ENCODE measurements at regions not wholly inside any gene's neighbourhood (a gene's known extent, or its start where the extent isn't known, plus 50 kb on each side); places are given as distances from the start of the nearest gene placed in this dataset.

GRCh38 chr6:78577585-78577984 is 289.8 kb upstream of the IRAK1BP1 start:
- H3K36me3 ChIP-seq (ENCODE audit: low read depth), result no peaks in the 10 kb centered on the region
- no peaks in the 10 kb centered on the region for H4K20me1 ChIP-seq (ENCODE audit: insufficient read depth)
- H3K4me2 ChIP-seq (ENCODE audit: unreplicated experiment), result no peak overlapping the region
- H3K9ac ChIP-seq, result no peak overlapping the region
- in situ Hi-C loops (cut with MboI), result no loop called here
- no peak for TF ChIP-seq EZH2 (IDR thresholded peaks at IDR 0.05; ENCODE audit: insufficient read depth, poor library complexity, severe bottlenecking)
- no peak for TF ChIP-seq EZH2phosphoT487 (IDR thresholded peaks at IDR 0.05; ENCODE audit: insufficient read depth, low read depth)
- no peaks in the 10 kb centered on the region; the same call in 1 of the 2 replicates for H3K9me2 ChIP-seq (ENCODE audit: insufficient read depth)
- 89 to 97% methylated on average over 1 of the region's 1 CpG for WGBS, 2 experiments (ENCODE audit: low coverage in 1 of 2, low lambda C conversion rate in 2 of 2, missing lambda C conversion rate in 2 of 2)
- H3K4me1 ChIP-seq (ENCODE audit: insufficient read depth), result peaks cover 8% of the 10 kb centered on the region
- no peak for DNase-seq
- H3K9me3 ChIP-seq (ENCODE audit: low read depth), result no peaks in the 10 kb centered on the region
- H2AFZ ChIP-seq, result no peak overlapping the region
- no peaks in the 10 kb centered on the region; the same call in 1 of the 2 replicates for H3F3A ChIP-seq (ENCODE audit: insufficient read depth)
- no peak overlapping the region for H3K27ac ChIP-seq
- no peak overlapping the region for H3K4me3 ChIP-seq
- no peaks in the 10 kb centered on the region for H3K27me3 ChIP-seq (replicated peaks; ENCODE audit: insufficient read depth)
- no peaks in the 10 kb centered on the region for H3K79me2 ChIP-seq (ENCODE audit: insufficient read depth)

GRCh38 chr6:78578430-78578829 is 288.9 kb upstream of the IRAK1BP1 start:
- Histone ChIP-seq H2AFZ (no peak overlapping the region), H4K20me1 (ENCODE audit: insufficient read depth) (no peaks in the 10 kb centered on the region), H3K9me2 (ENCODE audit: insufficient read depth) (no peaks in the 10 kb centered on the region; the same call in 1 of the 2 replicates), H3K4me3 (no peak overlapping the region), H3K27ac (no peak overlapping the region), H3K4me1 (ENCODE audit: insufficient read depth) (peaks cover 8% of the 10 kb centered on the region), H3K27me3 (replicated peaks; ENCODE audit: insufficient read depth) (no peaks in the 10 kb centered on the region), H3K4me2 (ENCODE audit: unreplicated experiment) (no peak overlapping the region), H3K79me2 (ENCODE audit: insufficient read depth) (no peaks in the 10 kb centered on the region), H3K36me3 (ENCODE audit: low read depth) (no peaks in the 10 kb centered on the region), H3F3A (ENCODE audit: insufficient read depth) (no peaks in the 10 kb centered on the region; the same call in 1 of the 2 replicates), H3K9ac (no peak overlapping the region), H3K9me3 (ENCODE audit: low read depth) (no peaks in the 10 kb centered on the region)
- 69 to 72% methylated on average over 2 of the region's 2 CpGs for WGBS, 2 experiments (ENCODE audit: low coverage in 1 of 2, low lambda C conversion rate in 2 of 2, missing lambda C conversion rate in 2 of 2)
- in situ Hi-C loops (cut with MboI), result no loop called here
- TF ChIP-seq EZH2phosphoT487 (IDR thresholded peaks at IDR 0.05; ENCODE audit: insufficient read depth, low read depth) (no peak), EZH2 (IDR thresholded peaks at IDR 0.05; ENCODE audit: insufficient read depth, poor library complexity, severe bottlenecking) (no peak)
- no peak for DNase-seq

- Histone ChIP-seq H3F3A (ENCODE audit: insufficient read depth) (no peaks in the 10 kb centered on the region), H3K4me2 (ENCODE audit: unreplicated experiment) (no peak overlapping the region), H3K79me2 (ENCODE audit: insufficient read depth) (no peaks in the 10 kb centered on the region), H3K9ac (no peak overlapping the region), H2AFZ (no peak overlapping the region), H3K27ac (no peak overlapping the region), H3K9me2 (ENCODE audit: insufficient read depth) (no peaks in the 10 kb centered on the region; the same call in 1 of the 2 replicates), H4K20me1 (ENCODE audit: insufficient read depth) (no peaks in the 10 kb centered on the region), H3K4me1 (ENCODE audit: insufficient read depth) (no peaks in the 10 kb centered on the region), H3K27me3 (replicated peaks; ENCODE audit: insufficient read depth) (no peaks in the 10 kb centered on the region), H3K36me3 (ENCODE audit: low read depth) (no peaks in the 10 kb centered on the region), H3K4me3 (no peak overlapping the region), H3K9me3 (ENCODE audit: low read depth) (no peaks in the 10 kb centered on the region)
- in situ Hi-C loops (cut with MboI), result no loop called here
- DNase-seq, result no peak
- WGBS, 2 experiments (ENCODE audit: low coverage in 1 of 2, low lambda C conversion rate in 2 of 2, missing lambda C conversion rate in 2 of 2), result 78 to 83% methylated on average over 2 of the region's 2 CpGs
- no peak for TF ChIP-seq EZH2phosphoT487 (IDR thresholded peaks at IDR 0.05; ENCODE audit: insufficient read depth, low read depth)
Observed at GRCh38 chr6:78580923-78581322, 286.4 kb upstream of the IRAK1BP1 start.

- in situ Hi-C loops (cut with MboI), result no loop called here
- no peaks in the 10 kb centered on the region for H3K4me1 ChIP-seq (ENCODE audit: insufficient read depth)
- H2AFZ ChIP-seq, result no peak overlapping the region
- no peaks in the 10 kb centered on the region for H3F3A ChIP-seq (ENCODE audit: insufficient read depth)
- H3K9ac ChIP-seq, result no peak overlapping the region
- TF ChIP-seq EZH2phosphoT487 (IDR thresholded peaks at IDR 0.05; ENCODE audit: insufficient read depth, low read depth) (no peak), EZH2 (IDR thresholded peaks at IDR 0.05; ENCODE audit: insufficient read depth, poor library complexity, severe bottlenecking) (no peak)
- H3K27me3 ChIP-seq (replicated peaks; ENCODE audit: insufficient read depth), result no peaks in the 10 kb centered on the region
- H4K20me1 ChIP-seq (ENCODE audit: insufficient read depth), result no peaks in the 10 kb centered on the region
- H3K4me2 ChIP-seq (ENCODE audit: unreplicated experiment), result no peak overlapping the region
- no peaks in the 10 kb centered on the region; the same call in 1 of the 2 replicates for H3K9me2 ChIP-seq (ENCODE audit: insufficient read depth)
- 75 to 78% methylated on average over 3 of the region's 3 CpGs for WGBS, 2 experiments (ENCODE audit: low coverage in 1 of 2, low lambda C conversion rate in 2 of 2, missing lambda C conversion rate in 2 of 2)
- DNase-seq, result no peak
- no peaks in the 10 kb centered on the region for H3K79me2 ChIP-seq (ENCODE audit: insufficient read depth)
- no peak overlapping the region for H3K27ac ChIP-seq
- H3K9me3 ChIP-seq (ENCODE audit: low read depth), result no peaks in the 10 kb centered on the region
- no peak overlapping the region for H3K4me3 ChIP-seq
- no peaks in the 10 kb centered on the region for H3K36me3 ChIP-seq (ENCODE audit: low read depth)
Observed at GRCh38 chr6:78583079-78583478, 284.3 kb upstream of the IRAK1BP1 start.

- Histone ChIP-seq H2AFZ (peak overlapping the region; percentile 33; the same call in 1 of the 2 replicates), H3F3A (ENCODE audit: insufficient read depth) (no peaks in the 10 kb centered on the region), H3K4me2 (ENCODE audit: unreplicated experiment) (no peak overlapping the region), H3K9ac (no peak overlapping the region), H3K36me3 (ENCODE audit: low read depth) (no peaks in the 10 kb centered on the region), H4K20me1 (ENCODE audit: insufficient read depth) (no peaks in the 10 kb centered on the region), H3K4me1 (ENCODE audit: insufficient read depth) (peaks cover 5% of the 10 kb centered on the region; the same call in 1 of the 2 replicates), H3K4me3 (no peak overlapping the region), H3K9me3 (ENCODE audit: low read depth) (no peaks in the 10 kb centered on the region), H3K27me3 (replicated peaks; ENCODE audit: insufficient read depth) (no peaks in the 10 kb centered on the region), H3K79me2 (ENCODE audit: insufficient read depth) (no peaks in the 10 kb centered on the region), H3K27ac (no peak overlapping the region), H3K9me2 (ENCODE audit: insufficient read depth) (no peaks in the 10 kb centered on the region; the same call in 1 of the 2 replicates)
- in situ Hi-C loops (cut with MboI), result no loop called here
- TF ChIP-seq EZH2phosphoT487 (IDR thresholded peaks at IDR 0.05; ENCODE audit: insufficient read depth, low read depth) (no peak), EZH2 (IDR thresholded peaks at IDR 0.05; ENCODE audit: insufficient read depth, poor library complexity, severe bottlenecking) (no peak)
- WGBS, 2 experiments (ENCODE audit: low coverage in 1 of 2, low lambda C conversion rate in 2 of 2, missing lambda C conversion rate in 2 of 2), result 6 to 12% methylated on average over 1 of the region's 1 CpG
- peak; percentile 34 for DNase-seq
Observed at GRCh38 chr6:78589436-78589835, 277.9 kb upstream of the IRAK1BP1 start.
